ENCODE measurements at regions not wholly inside any gene's neighbourhood (a gene's known extent, or its start where the extent isn't known, plus 50 kb on each side); places are given as distances from the start of the nearest gene placed in this dataset.

GRCh38 chr7:1382553-1383397 is 76.5 kb downstream of the MICALL2 start:
- H3K4me3 ChIP-seq (ENCODE audit: low read depth, low read length): no peak overlapping the region

GRCh38 chr7:1383398-1384112 is 75.7 kb downstream of the MICALL2 start:
- no peak for TF ChIP-seq CTCF (IDR thresholded peaks at IDR 0.05; ENCODE audit: low read depth, low read length)
- H3K4me3 ChIP-seq (ENCODE audit: low read depth, low read length): no peak overlapping the region

More at GRCh38 chr7:1382553-1383397, 76.5 kb downstream of the MICALL2 start:
- no peak for TF ChIP-seq CTCF (IDR thresholded peaks at IDR 0.05; ENCODE audit: low read depth, low read length)

- H3K4me3 ChIP-seq (ENCODE audit: low read depth, low read length): no peak overlapping the region
- no peak for TF ChIP-seq CTCF (IDR thresholded peaks at IDR 0.05; ENCODE audit: low read depth, low read length)
These were observed 75.2 kb downstream of the MICALL2 start for GRCh38 chr7:1384113-1384415.

Data from WI38 (cell line).